ENCODE measurements at regions not wholly inside any gene's neighbourhood (a gene's known extent, or its start where the extent isn't known, plus 50 kb on each side); places are given as distances from the start of the nearest gene placed in this dataset.

- TF ChIP-seq, protein P1, sequence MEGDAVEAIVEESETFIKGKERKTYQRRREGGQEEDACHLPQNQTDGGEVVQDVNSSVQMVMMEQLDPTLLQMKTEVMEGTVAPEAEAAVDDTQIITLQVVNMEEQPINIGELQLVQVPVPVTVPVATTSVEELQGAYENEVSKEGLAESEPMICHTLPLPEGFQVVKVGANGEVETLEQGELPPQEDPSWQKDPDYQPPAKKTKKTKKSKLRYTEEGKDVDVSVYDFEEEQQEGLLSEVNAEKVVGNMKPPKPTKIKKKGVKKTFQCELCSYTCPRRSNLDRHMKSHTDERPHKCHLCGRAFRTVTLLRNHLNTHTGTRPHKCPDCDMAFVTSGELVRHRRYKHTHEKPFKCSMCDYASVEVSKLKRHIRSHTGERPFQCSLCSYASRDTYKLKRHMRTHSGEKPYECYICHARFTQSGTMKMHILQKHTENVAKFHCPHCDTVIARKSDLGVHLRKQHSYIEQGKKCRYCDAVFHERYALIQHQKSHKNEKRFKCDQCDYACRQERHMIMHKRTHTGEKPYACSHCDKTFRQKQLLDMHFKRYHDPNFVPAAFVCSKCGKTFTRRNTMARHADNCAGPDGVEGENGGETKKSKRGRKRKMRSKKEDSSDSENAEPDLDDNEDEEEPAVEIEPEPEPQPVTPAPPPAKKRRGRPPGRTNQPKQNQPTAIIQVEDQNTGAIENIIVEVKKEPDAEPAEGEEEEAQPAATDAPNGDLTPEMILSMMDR (IDR thresholded peaks at IDR 0.05) = no peak
- TF ChIP-seq POLR2AphosphoS5 (IDR thresholded peaks at IDR 0.05) (no peak), POLR2A (IDR thresholded peaks at IDR 0.05; ENCODE audit: low read depth) (no peak), EP300 (IDR thresholded peaks at IDR 0.05) (no peak)
Observed at GRCh38 chr20:51280047-51280446, 257.1 kb upstream of the KCNG1 start.

Measured in esophagus muscularis mucosa (tissue), 4 donors.